ENCODE measurements at regions not wholly inside any gene's neighbourhood (a gene's known extent, or its start where the extent isn't known, plus 50 kb on each side); places are given as distances from the start of the nearest gene placed in this dataset.

GRCh38 chr4:171714791-171715454 is 98.3 kb upstream of the GALNTL6 start:
- Histone ChIP-seq H3K9me3 (ENCODE audit: control insufficient read depth, low read depth, low read length) (peaks cover 14% of the 10 kb centered on the region), H3K27me3 (ENCODE audit: control insufficient read depth, insufficient read depth, low read length) (no peaks in the 10 kb centered on the region), H3K4me3 (ENCODE audit: low read length) (no peak overlapping the region), H3K4me1 (ENCODE audit: control insufficient read depth, insufficient read depth, low read length) (no peaks in the 10 kb centered on the region), H3K27ac (ENCODE audit: low read length) (no peak overlapping the region), H3K36me3 (ENCODE audit: control insufficient read depth, insufficient read depth, low read length) (no peaks in the 10 kb centered on the region)
- WGBS (ENCODE audit: insufficient coverage, low lambda C conversion rate): no CpG with 5 or more reads among the region's 5 CpGs
- DNase-seq: no peak

GRCh38 chr4:171710743-171711142 is 102.5 kb upstream of the GALNTL6 start:
- peaks cover 11% of the 10 kb centered on the region for H3K9me3 ChIP-seq (ENCODE audit: control insufficient read depth, low read depth, low read length)
- DNase-seq: no peak
- no CpG with 5 or more reads among the region's 1 CpG for WGBS (ENCODE audit: insufficient coverage, low lambda C conversion rate)
- H3K27me3 ChIP-seq (ENCODE audit: control insufficient read depth, insufficient read depth, low read length): no peaks in the 10 kb centered on the region
- no peak overlapping the region for H3K4me3 ChIP-seq (ENCODE audit: low read length)
- no peak overlapping the region for H3K27ac ChIP-seq (ENCODE audit: low read length)
- H3K4me1 ChIP-seq (ENCODE audit: control insufficient read depth, insufficient read depth, low read length): no peaks in the 10 kb centered on the region
- H3K36me3 ChIP-seq (ENCODE audit: control insufficient read depth, insufficient read depth, low read length): no peaks in the 10 kb centered on the region

GRCh38 chr4:171676555-171677215 is 136.5 kb upstream of the GALNTL6 start:
- H3K27ac ChIP-seq (ENCODE audit: low read length): no peak overlapping the region
- H3K9me3 ChIP-seq (ENCODE audit: control insufficient read depth, low read depth, low read length): no peaks in the 10 kb centered on the region
- 73% methylated on average over 2 of the region's 4 CpGs for WGBS (ENCODE audit: insufficient coverage, low lambda C conversion rate)
- H3K27me3 ChIP-seq (ENCODE audit: control insufficient read depth, insufficient read depth, low read length): no peaks in the 10 kb centered on the region
- H3K4me3 ChIP-seq (ENCODE audit: low read length): no peak overlapping the region
- no peak for DNase-seq
- no peaks in the 10 kb centered on the region for H3K4me1 ChIP-seq (ENCODE audit: control insufficient read depth, insufficient read depth, low read length)
- H3K36me3 ChIP-seq (ENCODE audit: control insufficient read depth, insufficient read depth, low read length): no peaks in the 10 kb centered on the region

GRCh38 chr4:171674781-171675180 is 138.4 kb upstream of the GALNTL6 start:
- Histone ChIP-seq H3K4me1 (ENCODE audit: control insufficient read depth, insufficient read depth, low read length) (no peaks in the 10 kb centered on the region), H3K36me3 (ENCODE audit: control insufficient read depth, insufficient read depth, low read length) (no peaks in the 10 kb centered on the region), H3K27ac (ENCODE audit: low read length) (no peak overlapping the region), H3K4me3 (ENCODE audit: low read length) (no peak overlapping the region), H3K27me3 (ENCODE audit: control insufficient read depth, insufficient read depth, low read length) (no peaks in the 10 kb centered on the region), H3K9me3 (ENCODE audit: control insufficient read depth, low read depth, low read length) (no peaks in the 10 kb centered on the region)
- no CpG with 5 or more reads among the region's 11 CpGs for WGBS (ENCODE audit: insufficient coverage, low lambda C conversion rate)
- DNase-seq: no peak

- no peak overlapping the region for H3K4me3 ChIP-seq (ENCODE audit: low read length)
- no peaks in the 10 kb centered on the region for H3K36me3 ChIP-seq (ENCODE audit: control insufficient read depth, insufficient read depth, low read length)
- WGBS (ENCODE audit: insufficient coverage, low lambda C conversion rate): 88% methylated on average over 1 of the region's 3 CpGs
- no peak for DNase-seq
- no peaks in the 10 kb centered on the region for H3K27me3 ChIP-seq (ENCODE audit: control insufficient read depth, insufficient read depth, low read length)
- H3K27ac ChIP-seq (ENCODE audit: low read length): no peak overlapping the region
- H3K9me3 ChIP-seq (ENCODE audit: control insufficient read depth, low read depth, low read length): no peaks in the 10 kb centered on the region
- no peaks in the 10 kb centered on the region for H3K4me1 ChIP-seq (ENCODE audit: control insufficient read depth, insufficient read depth, low read length)
These were observed 144.8 kb upstream of the GALNTL6 start for GRCh38 chr4:171668403-171668802.

- Histone ChIP-seq H3K4me3 (ENCODE audit: low read length) (no peak overlapping the region), H3K27me3 (ENCODE audit: control insufficient read depth, insufficient read depth, low read length) (no peaks in the 10 kb centered on the region), H3K27ac (ENCODE audit: low read length) (no peak overlapping the region), H3K9me3 (ENCODE audit: control insufficient read depth, low read depth, low read length) (no peaks in the 10 kb centered on the region), H3K36me3 (ENCODE audit: control insufficient read depth, insufficient read depth, low read length) (no peaks in the 10 kb centered on the region), H3K4me1 (ENCODE audit: control insufficient read depth, insufficient read depth, low read length) (no peaks in the 10 kb centered on the region)
- no peak for DNase-seq
These were observed 145.3 kb upstream of the GALNTL6 start for GRCh38 chr4:171667906-171668305.

GRCh38 chr4:171651071-171651470 is 162.1 kb upstream of the GALNTL6 start:
- DNase-seq: no peak
- no CpG with 5 or more reads among the region's 6 CpGs for WGBS (ENCODE audit: insufficient coverage, low lambda C conversion rate)
- Histone ChIP-seq H3K4me1 (ENCODE audit: control insufficient read depth, insufficient read depth, low read length) (no peaks in the 10 kb centered on the region), H3K27me3 (ENCODE audit: control insufficient read depth, insufficient read depth, low read length) (no peaks in the 10 kb centered on the region), H3K9me3 (ENCODE audit: control insufficient read depth, low read depth, low read length) (peaks cover 2% of the 10 kb centered on the region), H3K36me3 (ENCODE audit: control insufficient read depth, insufficient read depth, low read length) (no peaks in the 10 kb centered on the region), H3K27ac (ENCODE audit: low read length) (no peak overlapping the region), H3K4me3 (ENCODE audit: low read length) (no peak overlapping the region)

- no peaks in the 10 kb centered on the region for H3K27me3 ChIP-seq (ENCODE audit: control insufficient read depth, insufficient read depth, low read length)
- peaks cover 2% of the 10 kb centered on the region for H3K9me3 ChIP-seq (ENCODE audit: control insufficient read depth, low read depth, low read length)
- no peaks in the 10 kb centered on the region for H3K4me1 ChIP-seq (ENCODE audit: control insufficient read depth, insufficient read depth, low read length)
- DNase-seq: no peak
- no peak overlapping the region for H3K4me3 ChIP-seq (ENCODE audit: low read length)
- no CpG with 5 or more reads among the region's 2 CpGs for WGBS (ENCODE audit: insufficient coverage, low lambda C conversion rate)
- H3K27ac ChIP-seq (ENCODE audit: low read length): no peak overlapping the region
- H3K36me3 ChIP-seq (ENCODE audit: control insufficient read depth, insufficient read depth, low read length): no peaks in the 10 kb centered on the region
These were observed 162.7 kb upstream of the GALNTL6 start for GRCh38 chr4:171650543-171650942.

GRCh38 chr4:171648926-171649325 is 164.3 kb upstream of the GALNTL6 start:
- Histone ChIP-seq H3K27ac (ENCODE audit: low read length) (no peak overlapping the region), H3K4me3 (ENCODE audit: low read length) (no peak overlapping the region), H3K36me3 (ENCODE audit: control insufficient read depth, insufficient read depth, low read length) (no peaks in the 10 kb centered on the region), H3K9me3 (ENCODE audit: control insufficient read depth, low read depth, low read length) (peaks cover 2% of the 10 kb centered on the region), H3K4me1 (ENCODE audit: control insufficient read depth, insufficient read depth, low read length) (no peaks in the 10 kb centered on the region), H3K27me3 (ENCODE audit: control insufficient read depth, insufficient read depth, low read length) (no peaks in the 10 kb centered on the region)
- no peak for DNase-seq
- 100% methylated on average over 1 of the region's 5 CpGs for WGBS (ENCODE audit: insufficient coverage, low lambda C conversion rate)

GRCh38 chr4:171646984-171647383 is 166.2 kb upstream of the GALNTL6 start:
- no peak for DNase-seq
- Histone ChIP-seq H3K27ac (ENCODE audit: low read length) (no peak overlapping the region), H3K4me1 (ENCODE audit: control insufficient read depth, insufficient read depth, low read length) (no peaks in the 10 kb centered on the region), H3K9me3 (ENCODE audit: control insufficient read depth, low read depth, low read length) (no peaks in the 10 kb centered on the region), H3K36me3 (ENCODE audit: control insufficient read depth, insufficient read depth, low read length) (no peaks in the 10 kb centered on the region), H3K4me3 (ENCODE audit: low read length) (no peak overlapping the region), H3K27me3 (ENCODE audit: control insufficient read depth, insufficient read depth, low read length) (no peaks in the 10 kb centered on the region)
- no CpG with 5 or more reads among the region's 6 CpGs for WGBS (ENCODE audit: insufficient coverage, low lambda C conversion rate)
